IMR-90 (cell line): ENCODE measurements at regions not wholly inside any gene's neighbourhood (a gene's known extent, or its start where the extent isn't known, plus 50 kb on each side); places are given as distances from the start of the nearest gene placed in this dataset.

Experiments
- ATAC-seq: fragments of 200-7000 bp; cut with Tn5 transposase; 2 replicates; pipeline ENCODE4 v1.9.1; 2020; ENCODE audit warnings: low read depth, mild to moderate bottlenecking, moderate library complexity
- BruUV-seq: library from RNA; stranded (reverse); fragments of 400-500 nt; replicated peaks from 2 replicates; lab custom pipeline; 2021; lab: Mats Ljungman, UMichigan
- CTCF ChIA-PET: fragments of 300-600 bp; formaldehyde crosslinking; extraction: SDS; loops from one replicate; lab custom pipeline; 2021; ENCODE audit warnings: antibody characterized with exemption; lab: Yijun Ruan, JAX
- POLR2A ChIA-PET: fragments of 300-600 bp; sonication (Branson Sonifier 250); formaldehyde crosslinking; loops from one replicate; lab custom pipeline; 2022; ENCODE audit warnings: antibody characterized with exemption; ENCODE audit not compliant: unreplicated experiment; lab: Charles Lee
- DNase-seq: peaks from one replicate; pipeline ENCODE4 v3.0.0; 2013
- H2AFZ ChIP-seq: replicated peaks from 2 replicates; pipeline ENCODE3; 2013; ENCODE audit warnings: low read length, mild to moderate bottlenecking; ENCODE audit not compliant: poor library complexity
- H2AK5ac ChIP-seq: 2 replicates; pipeline ENCODE4 v1.6.1; 2013; ENCODE audit warnings: low read depth, low read length, inconsistent platforms
- H2AK9ac ChIP-seq: replicated peaks from 2 replicates; pipeline ENCODE3; 2013; ENCODE audit warnings: mild to moderate bottlenecking, low read depth, low read length, moderate library complexity; ENCODE audit not compliant: poor library complexity
- H2BK120ac ChIP-seq: 2 replicates; pipeline ENCODE4 v1.6.1; 2013; ENCODE audit warnings: low read depth, low read length, inconsistent platforms
- H2BK15ac ChIP-seq: 3 replicates; pipeline ENCODE4 v1.6.1; 2013; ENCODE audit warnings: low read depth, low read length, inconsistent platforms
- H2BK20ac ChIP-seq: 2 replicates; pipeline ENCODE4 v1.6.1; 2013; ENCODE audit warnings: low read depth, mild to moderate bottlenecking, inconsistent platforms, low read length, moderate library complexity
- H2BK5ac ChIP-seq: 2 replicates; pipeline ENCODE4 v1.6.1; 2013; ENCODE audit warnings: mild to moderate bottlenecking, low read depth, low read length, inconsistent platforms; ENCODE audit not compliant: poor library complexity, severe bottlenecking
- H3K14ac ChIP-seq: replicated peaks from 2 replicates; pipeline ENCODE4 v1.6.1; 2013; ENCODE audit warnings: low read depth, low read length, inconsistent platforms
- H3K18ac ChIP-seq: 2 replicates; pipeline ENCODE4 v1.6.1; 2013; ENCODE audit warnings: low read depth, low read length, control low read depth
- H3K23ac ChIP-seq: 2 replicates; pipeline ENCODE4 v1.6.1; 2013; ENCODE audit warnings: low read depth, low read length, inconsistent platforms
- H3K27ac ChIP-seq: 2 replicates; pipeline ENCODE4 v1.5.1; 2013; ENCODE audit warnings: mild to moderate bottlenecking, control low read depth, low read length; ENCODE audit not compliant: insufficient read depth
- H3K27me3 ChIP-seq: 2 replicates; pipeline ENCODE4 v1.6.1; 2013; ENCODE audit warnings: low read length; ENCODE audit not compliant: control insufficient read depth, insufficient read depth
- H3K36me3 ChIP-seq: 2 replicates; pipeline ENCODE4 v1.6.1; 2013; ENCODE audit warnings: low read length, mixed read lengths; ENCODE audit not compliant: control insufficient read depth, insufficient read depth
- H3K4ac ChIP-seq: 2 replicates; pipeline ENCODE4 v1.6.1; 2013; ENCODE audit warnings: low read depth, low read length, inconsistent platforms
- H3K4me1 ChIP-seq: 2 replicates; pipeline ENCODE4 v1.6.1; 2013; ENCODE audit warnings: low read length, mixed read lengths; ENCODE audit not compliant: control insufficient read depth, insufficient read depth
- H3K4me2 ChIP-seq: 2 replicates; pipeline ENCODE4 v1.6.1; 2013; ENCODE audit warnings: low read depth, mild to moderate bottlenecking, control low read depth, low read length, moderate library complexity
- H3K4me3 ChIP-seq: 2 replicates; pipeline ENCODE4 v1.5.1; 2013; ENCODE audit warnings: low read depth, mild to moderate bottlenecking, control low read depth, low read length, moderate library complexity; ENCODE audit not compliant: insufficient read depth
- H3K56ac ChIP-seq: 2 replicates; pipeline ENCODE4 v1.6.1; 2013; ENCODE audit warnings: low read length, inconsistent platforms; ENCODE audit not compliant: insufficient read depth; ENCODE audit errors: extremely low read depth
- H3K79me1 ChIP-seq, 2 experiments: 2 replicates each; pipeline ENCODE4 v1.6.1; 2013; ENCODE audit warnings: low read length in 2 of 2, inconsistent platforms in 1 of 2, low read depth in 1 of 2
- H3K9ac ChIP-seq: 2 replicates; pipeline ENCODE4 v1.6.1; 2013; ENCODE audit warnings: low read depth, low read length, control low read depth
- H3K9me1 ChIP-seq: 2 replicates; pipeline ENCODE4 v1.6.1; 2013; ENCODE audit warnings: low read length, inconsistent platforms; ENCODE audit not compliant: insufficient read depth
- H3K9me3 ChIP-seq: 2 replicates; pipeline ENCODE4 v1.6.1; 2013; ENCODE audit warnings: low read length; ENCODE audit not compliant: control insufficient read depth, insufficient read depth
- H4K20me1 ChIP-seq: 2 replicates; pipeline ENCODE4 v1.6.1; 2013; ENCODE audit warnings: low read length, inconsistent platforms; ENCODE audit not compliant: insufficient read depth
- H4K5ac ChIP-seq: 2 replicates; pipeline ENCODE4 v1.6.1; 2013; ENCODE audit warnings: mild to moderate bottlenecking, low read depth, low read length, control low read depth
- H4K8ac ChIP-seq, 2 experiments: 2 replicates each; pipeline ENCODE4 v1.6.1; 2013; ENCODE audit warnings: low read depth in 2 of 2, low read length in 2 of 2, control low read depth in 1 of 2, inconsistent platforms in 1 of 2
- H4K91ac ChIP-seq: 2 replicates; pipeline ENCODE4 v1.6.1; 2013; ENCODE audit warnings: low read depth, low read length, inconsistent platforms; ENCODE audit not compliant: insufficient read depth
- BHLHE40 ChIP-seq: fragments of 150-350 bp; IDR thresholded peaks from 2 replicates; pipeline ENCODE4 v1.6.1; 2016; ENCODE audit warnings: mild to moderate bottlenecking, low read depth, low read length
- CEBPB ChIP-seq: IDR thresholded peaks from 2 replicates; pipeline ENCODE4 v1.6.1; 2012; ENCODE audit warnings: low read depth, low read length, improper control_type of control experiment
- CHD1 ChIP-seq: IDR thresholded peaks from 2 replicates; pipeline ENCODE4 v1.6.1; 2012; ENCODE audit warnings: low read depth, low read length, improper control_type of control experiment
- CTCF ChIP-seq: conservative IDR thresholded peaks from 2 replicates; pipeline ENCODE4 v1.5.1; 2012; ENCODE audit warnings: mild to moderate bottlenecking, low read depth, low read length, improper control_type of control experiment
- FOS ChIP-seq: fragments of 150-350 bp; IDR thresholded peaks from 2 replicates; pipeline ENCODE4 v1.6.1; 2016; ENCODE audit warnings: low read depth, low read length
- MAFK ChIP-seq: IDR thresholded peaks from 2 replicates; pipeline ENCODE4 v1.6.1; 2012; ENCODE audit warnings: low read depth, low read length, improper control_type of control experiment
- MAZ ChIP-seq: IDR thresholded peaks from 2 replicates; pipeline ENCODE4 v1.6.1; 2012; ENCODE audit warnings: low read depth, mild to moderate bottlenecking, low read length, improper control_type of control experiment, moderate library complexity, borderline replicate concordance
- MXI1 ChIP-seq: IDR thresholded peaks from 2 replicates; pipeline ENCODE4 v1.6.1; 2012; ENCODE audit warnings: low read depth, mild to moderate bottlenecking, low read length, moderate library complexity, borderline replicate concordance
- POLR2A ChIP-seq: IDR thresholded peaks from 2 replicates; pipeline ENCODE4 v1.6.1; 2012; ENCODE audit warnings: mild to moderate bottlenecking, low read depth, low read length
- RAD21 ChIP-seq: IDR thresholded peaks from 2 replicates; pipeline ENCODE4 v1.6.1; 2012; ENCODE audit warnings: low read length, improper control_type of control experiment
- RCOR1 ChIP-seq: IDR thresholded peaks from 2 replicates; pipeline ENCODE4 v1.6.1; 2012; ENCODE audit warnings: mild to moderate bottlenecking, low read length, improper control_type of control experiment; ENCODE audit not compliant: insufficient replicate concordance
- RFX5 ChIP-seq: IDR thresholded peaks from 2 replicates; pipeline ENCODE4 v1.8.0; 2012; ENCODE audit warnings: low read depth, mild to moderate bottlenecking, low read length, moderate library complexity
- SMC3 ChIP-seq: fragments of 150-350 bp; IDR thresholded peaks from 2 replicates; pipeline ENCODE4 v1.6.1; 2016; ENCODE audit warnings: low read depth, mild to moderate bottlenecking, antibody characterized with exemption, low read length, moderate library complexity
- USF2 ChIP-seq: fragments of 150-350 bp; IDR thresholded peaks from 2 replicates; pipeline ENCODE4 v1.6.1; 2017; ENCODE audit warnings: mild to moderate bottlenecking, antibody characterized with exemption, low read length, low read depth
- WGBS, 2 experiments: methylation state at CpG; one replicate each; pipeline versions ENCODE4 v1.1.5 to v1.1.7; 2013; ENCODE audit warnings: missing lambda C conversion rate in 2 of 2; ENCODE audit not compliant: insufficient read length in 1 of 2; ENCODE audit errors: extremely low coverage in 2 of 2; 5-methylcytosine and 5-hydroxymethylcytosine counted together
- dilution Hi-C: fragments of 300-500 bp; cut with HindIII; formaldehyde crosslinking; loops from one replicate; pipeline ENCODE4 v1.14.3; 2018; ENCODE audit warnings: low sequenced_read_pairs; ENCODE audit not compliant: unreplicated experiment
- in situ Hi-C: fragments of 300-500 bp; cut with MboI; formaldehyde crosslinking; loops from 3 replicates; pipeline ENCODE4 v1.14.3; 2019; ENCODE audit warnings: low sequenced_read_pairs, inconsistent platforms, mixed read lengths
- intact Hi-C: fragments of 100-400 bp; cut with micrococcal nuclease; formaldehyde crosslinking; loops from 2 replicates; pipeline ENCODE4 v1.10.0; 2022

GRCh38 chr15:94847325-94847724 is 616.0 kb downstream of the MCTP2 start:
- Histone ChIP-seq H3K36me3 (no peaks in the 10 kb centered on the region), H3K27ac (no peak overlapping the region), H2AFZ (no peak overlapping the region), H4K91ac (no peak overlapping the region), H3K14ac (no peak overlapping the region), H3K23ac (no peak overlapping the region), H2BK20ac (no peak overlapping the region), H3K27me3 (no peaks in the 10 kb centered on the region), H4K20me1 (no peaks in the 10 kb centered on the region), H2AK5ac (no peak overlapping the region), H3K4ac (no peak overlapping the region), H3K9me3 (no peaks in the 10 kb centered on the region), H3K18ac (no peak overlapping the region), H4K5ac (no peak overlapping the region), H2BK120ac (no peak overlapping the region), H3K9ac (no peak overlapping the region), H2BK15ac (no peak overlapping the region), H2BK5ac (no peak overlapping the region), H3K56ac (no peak overlapping the region), H2AK9ac (no peak overlapping the region), H3K4me1 (no peaks in the 10 kb centered on the region), H3K79me1 (no peaks in the 10 kb centered on the region), H3K9me1 (no peaks in the 10 kb centered on the region), H3K4me3 (no peak overlapping the region), H4K8ac (no peak overlapping the region), H3K4me2 (no peak overlapping the region)
- intact Hi-C loops: no loop called here
- DNase-seq (no peak), ATAC-seq (no peak)
- in situ Hi-C loops: no loop called here
- TF ChIP-seq CEBPB: no peak
- TF ChIP-seq RAD21: no peak
- no peak for TF ChIP-seq MAZ
- TF ChIP-seq RCOR1: no peak
- TF ChIP-seq MAFK: no peak
- TF ChIP-seq SMC3: no peak
- TF ChIP-seq USF2: no peak
- no peak for TF ChIP-seq CHD1
- TF ChIP-seq MXI1: no peak
- no peak for TF ChIP-seq FOS
- no peak for TF ChIP-seq POLR2A
- no peak for TF ChIP-seq BHLHE40
- TF ChIP-seq RFX5: no peak
- TF ChIP-seq CTCF: no peak
- ChIA-PET CTCF (no interaction called here), POLR2A (no interaction called here)
- BruUV-seq: no TSS peak
- dilution Hi-C loops: no loop called here
- no CpG with 5 or more reads among the region's 4 CpGs for WGBS, 2 experiments
